ENCODE measurements at regions not wholly inside any gene's neighbourhood (a gene's known extent, or its start where the extent isn't known, plus 50 kb on each side); places are given as distances from the start of the nearest gene placed in this dataset.
"Not testable (repeated sequence)": the region's sequence is repeated elsewhere in the genome, so short reads cannot be mapped to it uniquely, and the experiment has no call there.

- TF ChIP-seq SIN3A (conservative IDR thresholded peaks at IDR 0.05 in 1 of 2, IDR thresholded peaks at IDR 0.05 in 1 of 2; ENCODE audit: low read depth in 1 of 2, low read length in 2 of 2); JUN (IDR thresholded peaks at IDR 0.05; ENCODE audit: low read depth, low read length); SRF (IDR thresholded peaks at IDR 0.05; ENCODE audit: low read depth, low read length); EZH2 (IDR thresholded peaks at IDR 0.05; ENCODE audit: low read depth, low read length, severe bottlenecking); CTCF (IDR thresholded peaks at IDR 0.05; ENCODE audit: control extremely low read depth in 1 of 3, insufficient read depth in 1 of 3, low read depth in 1 of 3, low read length in 3 of 3); GTF2F1 (IDR thresholded peaks at IDR 0.05; ENCODE audit: borderline replicate concordance, low read depth, low read length); NANOG (IDR thresholded peaks at IDR 0.05; ENCODE audit: insufficient read depth, low read depth, low read length, poor library complexity, severe bottlenecking); POLR2AphosphoS5 (IDR thresholded peaks at IDR 0.05; ENCODE audit: low read depth, low read length); SP1 (IDR thresholded peaks at IDR 0.05; ENCODE audit: low read depth, low read length); POLR2A (IDR thresholded peaks at IDR 0.05; ENCODE audit: control extremely low read depth in 1 of 2, low read depth in 2 of 2, low read length in 2 of 2): not testable (repeated sequence)
Measured at GRCh38 chr2:95754819-95755563, 163.2 kb downstream of the TRIM43 start.

All from H1 (cell line).